Epithelial cell of esophagus (primary cell): ENCODE measurements at regions not wholly inside any gene's neighbourhood (a gene's known extent, or its start where the extent isn't known, plus 50 kb on each side); places are given as distances from the start of the nearest gene placed in this dataset.

ENCODE experiments used
- DNase-seq: peaks from one replicate; pipeline ENCODE4 v3.0.0; 2010; ENCODE audit warnings: low read depth
- H3K4me3 ChIP-seq: 2 replicates; pipeline ENCODE4 v1.5.1; 2011; ENCODE audit warnings: mild to moderate bottlenecking, low read length, control low read depth
- CTCF ChIP-seq: IDR thresholded peaks from 2 replicates; pipeline ENCODE4 v1.5.1; 2011; ENCODE audit warnings: low read depth, mild to moderate bottlenecking, low read length, control low read depth, inconsistent platforms; ENCODE audit not compliant: insufficient read depth; ENCODE audit errors: missing control alignments

- H3K4me3 ChIP-seq, result no peak overlapping the region
- TF ChIP-seq CTCF, result no peak
- no peak for DNase-seq
Measured at GRCh38 chr2:3126911-3127621, 250.6 kb downstream of the EIPR1 start.

GRCh38 chr2:3126171-3126910 is 251.3 kb downstream of the EIPR1 start:
- TF ChIP-seq CTCF, result no peak

GRCh38 chr2:3125761-3126130 is 251.9 kb downstream of the EIPR1 start:
- no peak overlapping the region for H3K4me3 ChIP-seq
- no peak for TF ChIP-seq CTCF
- no peak for DNase-seq

More at GRCh38 chr2:3126171-3126910, 251.3 kb downstream of the EIPR1 start:
- no peak overlapping the region for H3K4me3 ChIP-seq
- DNase-seq, result no peak

- DNase-seq, result no peak
- H3K4me3 ChIP-seq, result no peak overlapping the region
- TF ChIP-seq CTCF, result no peak
Measured at GRCh38 chr2:3125001-3125760, 252.4 kb downstream of the EIPR1 start.

GRCh38 chr2:3122525-3122924 is 255.1 kb downstream of the EIPR1 start:
- no peak for TF ChIP-seq CTCF
- no peak for DNase-seq
- H3K4me3 ChIP-seq, result no peak overlapping the region

GRCh38 chr2:3121601-3122000 is 256.0 kb downstream of the EIPR1 start:
- DNase-seq, result no peak
- TF ChIP-seq CTCF, result no peak

More at GRCh38 chr2:3121601-3122000, 256.0 kb downstream of the EIPR1 start:
- H3K4me3 ChIP-seq, result no peak overlapping the region
